ENCODE measurements at regions not wholly inside any gene's neighbourhood (a gene's known extent, or its start where the extent isn't known, plus 50 kb on each side); places are given as distances from the start of the nearest gene placed in this dataset.

- peaks cover 21% of the 10 kb centered on the region for H3K4me1 ChIP-seq (ENCODE audit: low read depth, poor library complexity, severe bottlenecking)
- H3K27me3 ChIP-seq (ENCODE audit: insufficient read depth, low read depth), result no peaks in the 10 kb centered on the region; the same call in 1 of the 2 replicates
- no peaks in the 10 kb centered on the region for H3K36me3 ChIP-seq (ENCODE audit: insufficient read depth)
These were observed 272.3 kb downstream of the NAF1 start for GRCh38 chr4:162894387-162894786.

GRCh38 chr4:162891788-162892707 lies 274.6 kb downstream of the NAF1 start:
- H3K27ac ChIP-seq, result 0 out of 2 replicates have a peak overlapping the region, but pooled peaks have one; percentile 3

More at GRCh38 chr4:162894387-162894786, 272.3 kb downstream of the NAF1 start:
- Histone ChIP-seq H2AFZ (ENCODE audit: low read depth) (no peak overlapping the region), H4K20me1 (ENCODE audit: insufficient read depth) (no peaks in the 10 kb centered on the region), H3K4me2 (no peak overlapping the region), H3K4me3 (IDR thresholded peaks at IDR 0.05; ENCODE audit: insufficient read depth, low read depth, low read length) (no peak overlapping the region), H3K79me2 (ENCODE audit: insufficient read depth, low read depth) (no peaks in the 10 kb centered on the region), H3K9ac (no peak overlapping the region), H3K27ac (no peak overlapping the region)
- no peak for TF ChIP-seq CTCF (conservative IDR thresholded peaks at IDR 0.05; ENCODE audit: low read depth, low read length)

GRCh38 chr4:162878096-162878495 lies 288.6 kb downstream of the NAF1 start:
- H3K4me1 ChIP-seq (ENCODE audit: low read depth, poor library complexity, severe bottlenecking), result no peaks in the 10 kb centered on the region
- H3K79me2 ChIP-seq (ENCODE audit: insufficient read depth, low read depth), result no peaks in the 10 kb centered on the region
- no peaks in the 10 kb centered on the region for H4K20me1 ChIP-seq (ENCODE audit: insufficient read depth)
- TF ChIP-seq CTCF (conservative IDR thresholded peaks at IDR 0.05; ENCODE audit: low read depth, low read length), result no peak
- no peak overlapping the region for H3K4me3 ChIP-seq (IDR thresholded peaks at IDR 0.05; ENCODE audit: insufficient read depth, low read depth, low read length)
- H3K9ac ChIP-seq, result no peak overlapping the region
- H3K36me3 ChIP-seq (ENCODE audit: insufficient read depth), result no peaks in the 10 kb centered on the region
- H3K27me3 ChIP-seq (ENCODE audit: insufficient read depth, low read depth), result no peaks in the 10 kb centered on the region
- no peak overlapping the region for H3K27ac ChIP-seq
- no peak overlapping the region for H3K4me2 ChIP-seq
- H2AFZ ChIP-seq (ENCODE audit: low read depth), result no peak overlapping the region

More at GRCh38 chr4:162891788-162892707, 274.6 kb downstream of the NAF1 start:
- Histone ChIP-seq H3K36me3 (ENCODE audit: insufficient read depth) (no peaks in the 10 kb centered on the region), H4K20me1 (ENCODE audit: insufficient read depth) (no peaks in the 10 kb centered on the region), H3K4me3 (IDR thresholded peaks at IDR 0.05; ENCODE audit: insufficient read depth, low read depth, low read length) (no peak overlapping the region), H3K4me1 (ENCODE audit: low read depth, poor library complexity, severe bottlenecking) (peaks cover 21% of the 10 kb centered on the region), H3K27me3 (ENCODE audit: insufficient read depth, low read depth) (no peaks in the 10 kb centered on the region; the same call in 1 of the 2 replicates), H3K9ac (no peak overlapping the region), H2AFZ (ENCODE audit: low read depth) (no peak overlapping the region), H3K4me2 (peak overlapping the region; percentile 39), H3K79me2 (ENCODE audit: insufficient read depth, low read depth) (no peaks in the 10 kb centered on the region)
- no peak for TF ChIP-seq CTCF (conservative IDR thresholded peaks at IDR 0.05; ENCODE audit: low read depth, low read length)

GRCh38 chr4:162874748-162875147 lies 291.9 kb downstream of the NAF1 start:
- H3K27me3 ChIP-seq (ENCODE audit: insufficient read depth, low read depth), result no peaks in the 10 kb centered on the region
- TF ChIP-seq CTCF (conservative IDR thresholded peaks at IDR 0.05; ENCODE audit: low read depth, low read length), result no peak
- H2AFZ ChIP-seq (ENCODE audit: low read depth), result no peak overlapping the region
- H3K79me2 ChIP-seq (ENCODE audit: insufficient read depth, low read depth), result no peaks in the 10 kb centered on the region
- H3K36me3 ChIP-seq (ENCODE audit: insufficient read depth), result no peaks in the 10 kb centered on the region
- H3K4me2 ChIP-seq, result no peak overlapping the region
- H3K9ac ChIP-seq, result no peak overlapping the region
- no peaks in the 10 kb centered on the region for H4K20me1 ChIP-seq (ENCODE audit: insufficient read depth)
- no peaks in the 10 kb centered on the region for H3K4me1 ChIP-seq (ENCODE audit: low read depth, poor library complexity, severe bottlenecking)
- H3K4me3 ChIP-seq (IDR thresholded peaks at IDR 0.05; ENCODE audit: insufficient read depth, low read depth, low read length), result no peak overlapping the region
- H3K27ac ChIP-seq, result no peak overlapping the region
